Mammary epithelial cell (primary cell): ENCODE measurements at regions not wholly inside any gene's neighbourhood (a gene's known extent, or its start where the extent isn't known, plus 50 kb on each side); places are given as distances from the start of the nearest gene placed in this dataset.

ENCODE experiments used
- EZH2 ChIP-seq: IDR thresholded peaks from 2 replicates; pipeline ENCODE4 v1.6.1; 2012; ENCODE audit warnings: low read length, inconsistent platforms, borderline replicate concordance
- TF ChIP-seq, protein P1 (sequence below), 2 donors: IDR thresholded peaks in 1 of 2; conservative IDR thresholded peaks in 1 of 2; 2 replicates each; pipeline ENCODE4 v1.5.1; 2011 to 2012; ENCODE audit warnings: inconsistent platforms in 2 of 2, low read length in 2 of 2, mild to moderate bottlenecking in 2 of 2, control low read depth in 1 of 2, low read depth in 1 of 2; ENCODE audit not compliant: insufficient read depth in 1 of 2; ENCODE audit errors: extremely low read depth in 1 of 2

DNA sequence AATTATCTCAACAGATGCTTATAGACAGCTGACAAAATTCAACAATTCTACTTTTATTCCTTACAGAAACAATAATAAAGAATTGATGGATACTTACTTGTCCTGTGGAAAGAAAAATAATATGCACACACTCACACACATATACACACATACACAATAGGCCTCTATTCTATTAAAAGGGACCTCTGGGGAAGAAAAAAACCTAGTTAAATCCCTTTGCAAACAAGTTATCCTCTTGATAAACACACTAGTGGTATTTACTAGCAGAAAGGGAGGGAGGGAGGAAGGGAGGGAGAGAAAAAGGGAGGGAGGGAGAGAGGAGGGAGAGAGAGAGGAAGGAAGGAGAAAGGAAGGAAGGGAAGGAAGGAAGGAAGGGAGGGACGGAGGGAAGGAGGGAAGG is 486.4 kb downstream of the HINT1 start:
- TF ChIP-seq, protein P1, sequence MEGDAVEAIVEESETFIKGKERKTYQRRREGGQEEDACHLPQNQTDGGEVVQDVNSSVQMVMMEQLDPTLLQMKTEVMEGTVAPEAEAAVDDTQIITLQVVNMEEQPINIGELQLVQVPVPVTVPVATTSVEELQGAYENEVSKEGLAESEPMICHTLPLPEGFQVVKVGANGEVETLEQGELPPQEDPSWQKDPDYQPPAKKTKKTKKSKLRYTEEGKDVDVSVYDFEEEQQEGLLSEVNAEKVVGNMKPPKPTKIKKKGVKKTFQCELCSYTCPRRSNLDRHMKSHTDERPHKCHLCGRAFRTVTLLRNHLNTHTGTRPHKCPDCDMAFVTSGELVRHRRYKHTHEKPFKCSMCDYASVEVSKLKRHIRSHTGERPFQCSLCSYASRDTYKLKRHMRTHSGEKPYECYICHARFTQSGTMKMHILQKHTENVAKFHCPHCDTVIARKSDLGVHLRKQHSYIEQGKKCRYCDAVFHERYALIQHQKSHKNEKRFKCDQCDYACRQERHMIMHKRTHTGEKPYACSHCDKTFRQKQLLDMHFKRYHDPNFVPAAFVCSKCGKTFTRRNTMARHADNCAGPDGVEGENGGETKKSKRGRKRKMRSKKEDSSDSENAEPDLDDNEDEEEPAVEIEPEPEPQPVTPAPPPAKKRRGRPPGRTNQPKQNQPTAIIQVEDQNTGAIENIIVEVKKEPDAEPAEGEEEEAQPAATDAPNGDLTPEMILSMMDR (conservative IDR thresholded peaks at IDR 0.05 in 1 of 2, IDR thresholded peaks at IDR 0.05 in 1 of 2; ENCODE audit: extremely low read depth in 1 of 2, insufficient read depth in 1 of 2, low read depth in 1 of 2, low read length in 2 of 2) = no peak
- no peak for TF ChIP-seq EZH2
